GM21825 (cell line): ENCODE measurements at regions not wholly inside any gene's neighbourhood (a gene's known extent, or its start where the extent isn't known, plus 50 kb on each side); places are given as distances from the start of the nearest gene placed in this dataset.

Experiments used
- ATAC-seq: cut with Tn5 transposase; IDR thresholded peaks from one replicate; pipeline ENCODE4 v1.9.1; 2021; ENCODE audit warnings: mild to moderate bottlenecking, moderate library complexity; ENCODE audit not compliant: unreplicated experiment

DNA sequence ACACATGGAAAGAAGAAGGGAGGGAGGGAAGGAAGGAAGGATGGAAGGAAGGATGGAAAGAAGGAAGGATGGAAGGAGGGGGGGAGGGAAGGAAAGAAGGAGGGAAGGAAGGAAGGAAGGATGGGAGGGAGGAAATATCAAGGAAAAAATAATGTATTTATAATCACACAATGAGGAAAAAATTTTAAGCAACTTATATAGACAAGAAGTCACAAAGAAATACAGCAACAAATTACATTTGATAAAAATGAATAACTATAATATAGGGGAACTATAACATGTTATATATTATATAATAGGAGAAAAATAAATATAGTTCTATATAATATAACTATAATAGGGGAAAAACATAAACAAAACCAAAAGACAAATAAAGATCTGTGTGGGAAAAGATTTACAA is 441.8 kb downstream of the LRATD1 start:
- no peak for ATAC-seq

DNA sequence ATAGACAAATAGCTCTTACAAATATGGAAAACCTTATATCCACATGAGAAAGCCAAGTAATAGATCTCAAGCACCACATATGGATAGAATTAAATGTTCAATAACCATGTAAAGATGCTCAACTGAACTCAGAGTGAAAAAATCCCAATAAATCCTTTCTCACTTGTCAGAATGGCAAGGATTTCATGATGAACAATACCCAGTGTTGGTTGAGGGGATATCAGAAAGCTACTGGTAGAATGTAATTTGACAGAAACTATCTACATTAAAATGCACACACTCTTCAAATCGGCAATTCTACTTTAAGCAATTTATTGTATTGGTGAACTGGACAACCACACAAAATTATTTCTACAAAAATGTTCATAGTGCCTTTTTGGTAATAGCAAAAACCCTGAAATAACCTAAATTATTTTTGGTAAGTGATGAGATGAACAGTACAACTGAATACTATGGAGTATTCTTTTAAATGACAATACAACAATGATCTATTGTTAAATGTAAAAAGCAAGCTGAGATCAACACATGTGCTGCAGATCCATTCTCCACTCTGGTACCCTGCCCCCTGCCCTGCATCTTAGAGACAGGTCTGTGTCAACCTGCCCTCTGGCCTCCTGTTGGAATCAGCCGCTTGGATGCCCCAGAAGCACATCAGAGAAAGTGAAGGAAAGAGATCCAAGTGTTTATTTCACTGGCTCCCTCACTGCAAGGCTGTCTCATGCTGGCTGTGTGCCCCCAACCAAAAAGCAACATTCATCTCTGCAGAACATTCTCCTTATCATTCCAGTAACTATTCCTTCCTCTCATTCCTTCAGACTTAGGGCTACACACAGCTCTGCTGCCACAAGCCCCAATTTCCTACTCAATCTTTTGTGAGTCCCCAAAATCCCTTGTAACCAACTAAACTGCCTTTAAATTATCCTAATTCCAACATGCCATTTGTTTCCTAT is 442.5 kb downstream of the LRATD1 start:
- no peak for ATAC-seq

DNA sequence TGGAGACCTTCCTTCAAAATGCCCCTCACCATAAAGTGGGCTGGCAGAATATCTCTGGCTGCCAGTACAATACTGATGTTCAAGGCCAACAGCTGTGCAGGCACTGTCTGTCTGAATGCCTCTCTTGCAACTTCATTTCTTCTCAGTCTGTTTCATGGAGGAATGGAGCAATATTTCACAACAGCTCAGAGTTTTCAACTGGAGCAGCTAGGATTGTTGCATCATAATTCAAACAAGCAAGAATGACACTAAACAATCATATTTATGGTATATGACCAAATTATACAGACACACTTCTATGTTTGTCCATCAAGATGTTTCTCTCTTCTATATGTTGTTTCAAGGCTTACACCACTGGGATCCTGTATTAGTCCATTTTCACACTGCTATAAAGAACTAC is 444.2 kb downstream of the LRATD1 start:
- no peak for ATAC-seq

DNA sequence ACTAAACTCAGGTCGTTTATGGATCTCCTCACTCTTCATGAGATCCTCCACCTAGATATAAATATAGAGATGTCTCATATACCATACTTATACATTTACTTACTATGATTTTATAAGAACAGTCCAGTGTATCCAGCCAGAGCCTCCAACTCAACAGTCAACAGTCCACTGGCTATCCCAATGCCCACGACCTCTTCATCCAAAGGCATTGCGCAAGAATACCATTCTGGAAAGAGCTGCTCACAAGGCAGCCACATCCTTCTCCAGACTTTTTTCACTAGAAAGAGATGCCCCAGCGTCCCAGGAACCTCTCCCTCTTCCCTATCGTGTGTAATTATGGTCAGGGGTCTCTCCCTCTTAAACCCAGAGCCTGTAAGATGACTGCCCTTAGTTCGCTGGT is 448.8 kb downstream of the LRATD1 start:
- no peak for ATAC-seq

DNA sequence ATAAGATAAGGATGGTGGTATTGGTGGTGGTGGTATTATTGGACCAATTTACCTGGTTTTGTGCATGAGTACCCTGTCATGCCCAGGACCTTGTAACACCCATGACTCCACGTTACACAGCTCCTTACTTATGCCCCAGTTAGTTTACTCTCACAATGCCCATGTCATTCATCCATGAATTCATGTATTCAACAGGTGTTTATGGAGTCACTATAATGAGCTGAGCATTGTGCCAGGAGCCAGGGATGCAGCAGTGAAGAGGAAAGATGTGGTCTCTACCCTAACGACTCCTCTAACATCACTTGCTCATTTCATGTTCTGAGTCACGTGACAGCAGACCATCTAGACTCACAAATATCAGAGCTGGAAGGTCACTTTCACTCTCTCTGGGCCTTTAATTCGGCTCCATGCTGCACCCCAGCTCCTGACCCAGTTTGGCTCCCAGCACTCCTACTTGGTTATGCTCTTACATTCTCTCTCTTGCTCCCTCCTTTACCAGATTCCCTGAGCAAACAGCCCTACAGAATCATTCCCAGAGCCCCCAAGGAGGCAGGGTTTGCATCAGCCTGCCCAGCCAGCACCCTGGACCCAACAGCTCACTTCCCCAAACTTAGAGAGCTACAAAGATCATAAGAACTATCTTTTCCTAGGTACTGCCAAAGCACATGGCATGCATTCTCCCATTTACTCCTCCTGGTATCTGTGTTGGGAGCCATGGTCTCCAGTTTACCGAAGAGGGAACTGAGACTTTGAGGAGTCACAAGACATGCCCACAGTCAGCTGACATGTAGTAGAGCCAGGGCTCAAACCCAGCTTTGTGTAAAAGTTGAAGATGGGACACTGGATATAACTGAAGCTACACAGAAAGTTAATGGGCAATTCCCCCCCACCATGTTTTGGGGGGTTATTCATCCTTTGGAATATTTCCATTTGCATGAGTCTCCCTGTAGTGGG is 449.9 kb downstream of the LRATD1 start:
- no peak for ATAC-seq

DNA sequence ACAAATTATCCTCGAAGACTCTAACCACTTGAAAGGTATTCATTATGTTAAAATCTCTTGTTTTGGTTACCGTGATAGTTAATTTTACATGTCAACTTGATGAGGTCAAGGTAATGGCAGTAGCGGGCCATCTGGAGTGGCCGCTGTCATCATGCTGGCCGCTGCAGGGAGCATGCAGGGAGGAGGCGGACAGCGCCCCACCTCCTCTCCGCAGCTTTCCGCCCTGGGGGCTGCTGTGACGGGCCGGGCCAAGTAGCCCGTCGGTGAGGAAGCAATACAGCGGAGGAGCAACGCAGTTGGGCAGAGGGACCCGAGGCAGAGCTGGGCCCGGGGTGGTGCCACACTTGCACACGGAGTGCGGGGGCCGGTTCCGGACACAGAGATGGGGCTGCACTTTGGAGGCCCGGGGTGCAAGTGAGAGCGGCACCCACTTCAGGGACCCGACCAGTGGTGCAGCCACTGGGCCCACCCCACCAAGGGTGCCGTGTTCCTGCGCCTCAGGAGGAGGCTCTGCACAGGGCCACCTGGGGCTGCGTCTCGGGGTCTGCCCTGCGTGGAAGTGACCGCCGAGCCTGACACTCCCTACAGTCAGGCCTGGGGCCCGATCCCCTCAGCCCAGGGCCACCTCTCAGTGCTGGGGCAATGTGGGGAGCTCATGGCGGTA is 452.4 kb downstream of the LRATD1 start:
- no peak for ATAC-seq

DNA sequence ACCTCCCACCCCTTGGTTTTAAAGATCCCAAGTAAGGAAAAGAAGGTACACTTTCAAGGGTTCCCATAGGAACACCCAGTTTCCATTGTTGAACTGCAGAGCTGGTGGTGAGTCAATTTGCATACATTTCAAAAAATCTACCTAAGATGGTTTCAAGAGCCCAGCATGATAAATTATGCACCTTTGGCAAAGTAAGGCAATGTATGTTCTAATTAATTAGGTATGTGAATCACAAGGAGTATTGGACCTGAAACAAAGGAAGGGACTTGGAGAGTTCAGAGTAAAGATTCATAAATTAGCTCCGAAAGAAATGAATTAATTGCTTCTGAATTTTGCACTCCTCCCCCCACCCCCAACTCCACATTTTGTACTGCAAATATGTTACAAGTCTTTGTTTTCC is 459.7 kb downstream of the LRATD1 start:
- ATAC-seq: no peak

DNA sequence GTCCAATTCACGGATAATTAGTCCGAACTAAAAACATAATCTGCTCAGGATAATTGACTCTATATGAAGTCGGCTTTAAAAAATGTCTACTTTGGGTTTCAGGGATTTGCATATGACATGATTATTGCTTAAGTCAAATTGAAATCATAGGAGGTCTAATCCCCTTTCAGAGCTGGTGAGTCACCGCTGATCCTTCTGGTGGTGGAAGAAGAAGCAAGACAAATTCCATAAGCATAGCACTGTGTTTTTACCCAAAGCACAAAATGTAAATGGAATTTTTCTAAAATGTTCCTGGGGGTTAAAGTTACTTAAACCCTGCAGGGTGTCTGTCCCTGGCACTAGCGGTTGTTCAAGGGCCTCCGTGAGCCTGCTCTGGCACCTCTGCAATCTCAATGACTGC is 460.2 kb downstream of the LRATD1 start:
- no peak for ATAC-seq

DNA sequence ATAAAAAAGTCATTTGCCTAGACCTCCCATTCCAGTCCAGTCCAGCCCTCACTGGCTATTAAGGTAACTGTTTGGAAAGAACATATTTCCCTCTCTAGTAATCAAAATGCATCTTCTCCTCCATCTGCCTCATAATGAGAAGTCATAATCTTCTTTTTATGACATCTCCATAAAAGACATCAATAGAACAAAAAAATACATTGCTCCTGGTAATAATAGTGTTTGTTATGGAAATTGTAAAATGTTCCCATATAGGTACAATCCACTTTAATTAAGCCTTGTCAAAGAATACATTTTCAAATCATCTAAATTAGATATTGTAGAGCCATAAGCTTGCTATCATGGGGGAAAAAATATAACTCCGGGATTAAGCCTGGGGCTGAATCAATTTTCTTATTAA is 461.6 kb downstream of the LRATD1 start:
- no peak for ATAC-seq

DNA sequence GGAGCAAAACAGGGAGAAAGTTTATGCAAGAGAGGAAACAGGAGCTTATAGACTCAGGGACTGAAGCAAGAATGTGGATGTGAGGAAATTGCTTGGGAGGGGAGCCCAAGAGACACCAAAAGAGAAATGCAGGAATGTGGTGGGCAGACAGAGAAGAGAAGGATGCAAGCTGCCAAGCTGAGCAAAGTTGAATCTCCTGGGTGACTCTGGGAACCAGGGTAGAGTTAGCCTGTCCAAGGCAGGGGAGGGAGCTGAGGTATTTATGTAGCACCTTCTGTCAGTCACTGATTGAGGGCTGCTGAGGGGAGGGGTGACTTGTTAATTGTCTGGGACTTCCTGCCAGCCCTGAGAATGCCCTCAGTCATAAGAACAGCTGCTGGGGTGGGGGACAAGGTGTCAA is 464.3 kb downstream of the NBAS start:
- no peak for ATAC-seq

DNA sequence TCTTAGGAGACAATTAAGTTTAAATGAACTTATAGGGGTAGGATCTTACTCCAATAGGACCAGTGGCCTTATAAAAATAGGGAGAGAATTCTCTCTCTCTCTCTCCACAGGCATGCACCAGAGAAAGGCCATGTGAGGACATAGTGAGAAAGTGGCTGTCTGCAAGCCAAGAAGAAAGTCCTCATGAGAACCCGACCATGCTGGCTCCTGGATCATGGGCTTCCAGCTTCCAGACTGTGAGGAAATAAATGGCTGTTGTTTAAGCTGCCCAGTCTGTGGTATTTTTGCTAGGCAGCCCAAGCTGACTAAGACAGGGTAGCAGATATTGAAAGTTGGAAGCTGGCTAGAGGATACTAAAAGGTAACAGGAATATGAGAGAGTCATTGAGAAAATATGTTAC is 454.0 kb downstream of the NBAS start:
- ATAC-seq: no peak

DNA sequence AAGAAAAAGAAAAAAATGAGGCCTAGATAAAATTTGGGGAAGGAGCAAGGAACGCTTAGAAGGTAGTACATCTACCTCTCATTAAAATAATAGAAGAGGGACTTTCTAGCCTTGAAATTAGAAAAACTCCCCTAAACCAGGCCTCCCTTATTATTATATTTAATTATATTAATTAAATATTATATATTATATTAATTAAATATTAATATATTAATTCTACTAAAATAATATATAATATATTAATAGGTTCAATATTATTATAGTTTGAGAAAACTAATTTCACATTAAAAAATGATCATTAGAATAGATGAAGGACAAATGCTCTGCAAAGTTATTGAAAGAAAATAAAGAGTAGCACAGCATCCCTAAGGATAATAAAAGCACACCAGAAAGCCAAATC is 449.4 kb downstream of the NBAS start:
- ATAC-seq: no peak

DNA sequence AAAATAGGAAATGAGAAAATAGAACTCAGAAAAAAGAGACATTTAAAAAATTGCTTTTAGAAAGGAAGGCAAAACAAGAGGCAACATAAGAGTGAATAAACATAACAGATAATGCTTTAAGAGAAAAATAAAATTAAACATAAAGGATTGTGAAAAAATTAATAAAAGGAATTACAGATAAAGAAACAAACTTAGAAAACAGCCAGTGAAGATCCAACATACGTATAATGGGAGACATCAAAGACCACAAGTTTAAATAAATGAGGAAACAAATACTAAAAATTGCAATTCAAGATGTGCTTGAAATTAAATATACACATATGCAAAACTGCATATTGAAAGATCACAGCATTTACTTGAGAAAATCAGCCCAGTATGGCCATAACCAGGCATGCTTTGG is 448.9 kb downstream of the NBAS start:
- no peak for ATAC-seq

DNA sequence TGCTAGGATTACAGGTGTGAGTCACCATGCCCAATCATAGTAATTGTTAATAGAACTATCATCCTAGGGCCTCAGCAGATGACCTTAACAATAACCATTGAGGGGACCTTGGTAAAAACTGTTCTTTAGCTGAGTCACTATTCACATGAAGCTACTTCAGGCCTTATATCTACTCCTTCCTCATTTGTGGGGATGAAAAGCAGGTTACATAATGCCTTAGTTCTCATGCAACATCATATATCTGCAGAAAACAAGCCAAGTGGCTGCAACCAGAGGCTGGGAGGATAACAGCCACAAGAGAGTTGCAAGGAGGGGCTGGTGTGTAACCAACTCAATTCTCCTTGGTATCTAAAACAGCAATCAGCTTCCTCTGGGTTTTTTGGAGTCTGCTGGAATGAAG is 445.4 kb downstream of the NBAS start:
- ATAC-seq: no peak

DNA sequence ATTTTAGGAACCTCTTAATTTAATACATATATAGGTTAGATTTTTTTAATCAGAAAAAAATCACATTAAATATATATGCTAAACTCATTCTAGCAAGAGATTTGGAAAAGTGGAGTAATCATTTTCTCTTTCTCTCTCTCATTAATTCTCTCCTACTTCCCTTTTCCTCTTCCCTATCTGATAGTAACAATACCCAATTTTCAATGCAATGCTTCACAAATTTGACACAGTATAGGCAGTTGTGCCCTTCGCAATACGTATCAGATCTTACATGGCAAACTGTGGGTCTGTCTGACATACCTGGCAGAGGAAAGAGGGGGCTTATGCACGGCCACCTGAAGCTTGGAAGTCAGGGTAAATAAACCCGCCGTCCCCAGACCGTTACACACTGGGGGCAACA is 444.3 kb downstream of the NBAS start:
- no peak for ATAC-seq
